Peyer's patch (tissue), 4 donors: ENCODE measurements at regions not wholly inside any gene's neighbourhood (a gene's known extent, or its start where the extent isn't known, plus 50 kb on each side); places are given as distances from the start of the nearest gene placed in this dataset.

Experiments used
- CTCF ChIP-seq, 6 experiments: fragments of 450-650 bp in 4 of 6; fragments of 200-600 bp in 2 of 6; sonication (generic) in 1 of 6; IDR thresholded peaks; one replicate each; pipeline ENCODE4 v1.5.1; 2017 to 2019; ENCODE audit warnings: antibody characterized with exemption in 6 of 6, mild to moderate bottlenecking in 3 of 6, moderate library complexity in 1 of 6
- POLR2A ChIP-seq, 2 donors: fragments of 450-650 bp; IDR thresholded peaks; one replicate each; pipeline ENCODE4 v1.5.1; 2017; ENCODE audit warnings: antibody characterized with exemption in 2 of 2, mild to moderate bottlenecking in 2 of 2, moderate library complexity in 2 of 2

GRCh38 chr9:28956116-28956880 is 1383.0 kb upstream of the C9orf72 start:
- TF ChIP-seq CTCF (IDR thresholded peaks at IDR 0.05) (no peak), POLR2A (IDR thresholded peaks at IDR 0.05) (no peak)
